ENCODE measurements at regions not wholly inside any gene's neighbourhood (a gene's known extent, or its start where the extent isn't known, plus 50 kb on each side); places are given as distances from the start of the nearest gene placed in this dataset.

DNA sequence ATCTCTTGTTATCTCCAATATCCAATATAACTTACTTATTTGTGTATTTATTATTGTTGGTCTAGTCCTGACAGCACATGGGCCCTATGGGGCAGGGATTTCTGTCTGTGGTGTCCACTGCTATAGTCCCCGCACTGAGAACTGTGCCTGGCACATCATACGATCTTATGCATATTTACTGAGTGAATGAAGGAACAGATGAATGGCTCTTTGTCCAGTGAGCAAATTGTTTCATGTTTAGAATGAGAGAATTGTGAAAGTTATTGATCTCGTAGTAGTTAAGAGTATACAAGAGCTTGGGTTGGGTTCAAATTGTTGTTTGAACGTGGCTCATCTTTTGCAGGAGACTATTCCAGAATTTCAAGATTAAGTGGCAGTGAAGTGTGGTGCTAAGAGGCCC is 96.1 kb upstream of the SLC34A2 start:
- no peaks in the 10 kb centered on the region for H4K20me1 ChIP-seq (ENCODE audit: control insufficient read depth, insufficient read depth, low read depth, low read length)
- peaks cover 21% of the 10 kb centered on the region for H3K4me1 ChIP-seq (ENCODE audit: control insufficient read depth, low read length)
- no peak overlapping the region for H3K4me3 ChIP-seq (ENCODE audit: low read length)
- no peaks in the 10 kb centered on the region for H3K36me3 ChIP-seq (ENCODE audit: control insufficient read depth, low read length)
- no peaks in the 10 kb centered on the region for H3F3A ChIP-seq (ENCODE audit: control insufficient read depth, insufficient read depth)
- no peak overlapping the region for H3K27ac ChIP-seq (ENCODE audit: low read depth, low read length)
- no peaks in the 10 kb centered on the region for H3K9me2 ChIP-seq (replicated peaks; ENCODE audit: control insufficient read depth, low read length)
- H3K4me2 ChIP-seq (ENCODE audit: low read length): no peak overlapping the region
- no peaks in the 10 kb centered on the region for H3K27me3 ChIP-seq (ENCODE audit: control insufficient read depth, low read length)
- no peaks in the 10 kb centered on the region for H3K9me3 ChIP-seq (ENCODE audit: control insufficient read depth, insufficient read depth, low read length)
- no peaks in the 10 kb centered on the region for H3K79me2 ChIP-seq (ENCODE audit: control insufficient read depth, low read length)
- TF ChIP-seq, protein P1, sequence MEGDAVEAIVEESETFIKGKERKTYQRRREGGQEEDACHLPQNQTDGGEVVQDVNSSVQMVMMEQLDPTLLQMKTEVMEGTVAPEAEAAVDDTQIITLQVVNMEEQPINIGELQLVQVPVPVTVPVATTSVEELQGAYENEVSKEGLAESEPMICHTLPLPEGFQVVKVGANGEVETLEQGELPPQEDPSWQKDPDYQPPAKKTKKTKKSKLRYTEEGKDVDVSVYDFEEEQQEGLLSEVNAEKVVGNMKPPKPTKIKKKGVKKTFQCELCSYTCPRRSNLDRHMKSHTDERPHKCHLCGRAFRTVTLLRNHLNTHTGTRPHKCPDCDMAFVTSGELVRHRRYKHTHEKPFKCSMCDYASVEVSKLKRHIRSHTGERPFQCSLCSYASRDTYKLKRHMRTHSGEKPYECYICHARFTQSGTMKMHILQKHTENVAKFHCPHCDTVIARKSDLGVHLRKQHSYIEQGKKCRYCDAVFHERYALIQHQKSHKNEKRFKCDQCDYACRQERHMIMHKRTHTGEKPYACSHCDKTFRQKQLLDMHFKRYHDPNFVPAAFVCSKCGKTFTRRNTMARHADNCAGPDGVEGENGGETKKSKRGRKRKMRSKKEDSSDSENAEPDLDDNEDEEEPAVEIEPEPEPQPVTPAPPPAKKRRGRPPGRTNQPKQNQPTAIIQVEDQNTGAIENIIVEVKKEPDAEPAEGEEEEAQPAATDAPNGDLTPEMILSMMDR (IDR thresholded peaks at IDR 0.05; ENCODE audit: low read depth, low read length, poor library complexity, severe bottlenecking): no peak
- no peak for TF ChIP-seq EZH2phosphoT487 (IDR thresholded peaks at IDR 0.05; ENCODE audit: borderline replicate concordance, low read length)

DNA sequence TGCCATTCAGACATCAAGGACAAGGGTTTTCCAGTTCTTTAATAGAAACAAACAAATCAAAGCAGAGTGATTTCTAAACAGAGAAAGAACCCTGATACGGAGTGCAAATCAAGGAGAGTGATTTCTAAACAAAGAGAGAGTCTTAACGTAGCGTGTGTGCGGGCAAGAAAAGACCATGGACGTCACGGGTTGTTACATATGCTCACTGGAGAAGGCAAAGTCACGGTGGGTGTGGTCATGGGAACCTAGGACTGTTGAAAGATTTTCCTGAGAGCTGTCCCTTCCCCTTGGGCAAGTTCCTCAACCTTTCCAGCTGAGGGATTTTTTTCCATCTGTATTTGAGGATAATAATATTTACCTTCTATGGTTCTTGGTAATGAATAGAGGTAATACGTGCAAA is 95.0 kb upstream of the SLC34A2 start:
- Histone ChIP-seq H3K9me2 (replicated peaks; ENCODE audit: control insufficient read depth, low read length) (no peaks in the 10 kb centered on the region), H3F3A (ENCODE audit: control insufficient read depth, insufficient read depth) (no peaks in the 10 kb centered on the region), H4K20me1 (ENCODE audit: control insufficient read depth, insufficient read depth, low read depth, low read length) (no peaks in the 10 kb centered on the region), H3K36me3 (ENCODE audit: control insufficient read depth, low read length) (no peaks in the 10 kb centered on the region), H3K4me2 (ENCODE audit: low read length) (no peak overlapping the region), H3K4me3 (ENCODE audit: low read length) (no peak overlapping the region), H3K9me3 (ENCODE audit: control insufficient read depth, insufficient read depth, low read length) (no peaks in the 10 kb centered on the region), H3K27ac (ENCODE audit: low read depth, low read length) (no peak overlapping the region), H3K79me2 (ENCODE audit: control insufficient read depth, low read length) (no peaks in the 10 kb centered on the region), H3K27me3 (ENCODE audit: control insufficient read depth, low read length) (no peaks in the 10 kb centered on the region), H3K4me1 (ENCODE audit: control insufficient read depth, low read length) (peaks cover 10% of the 10 kb centered on the region)
- TF ChIP-seq, protein P1 (IDR thresholded peaks at IDR 0.05; ENCODE audit: low read depth, low read length, poor library complexity, severe bottlenecking): no peak
- no peak for TF ChIP-seq EZH2phosphoT487 (IDR thresholded peaks at IDR 0.05; ENCODE audit: borderline replicate concordance, low read length)

DNA sequence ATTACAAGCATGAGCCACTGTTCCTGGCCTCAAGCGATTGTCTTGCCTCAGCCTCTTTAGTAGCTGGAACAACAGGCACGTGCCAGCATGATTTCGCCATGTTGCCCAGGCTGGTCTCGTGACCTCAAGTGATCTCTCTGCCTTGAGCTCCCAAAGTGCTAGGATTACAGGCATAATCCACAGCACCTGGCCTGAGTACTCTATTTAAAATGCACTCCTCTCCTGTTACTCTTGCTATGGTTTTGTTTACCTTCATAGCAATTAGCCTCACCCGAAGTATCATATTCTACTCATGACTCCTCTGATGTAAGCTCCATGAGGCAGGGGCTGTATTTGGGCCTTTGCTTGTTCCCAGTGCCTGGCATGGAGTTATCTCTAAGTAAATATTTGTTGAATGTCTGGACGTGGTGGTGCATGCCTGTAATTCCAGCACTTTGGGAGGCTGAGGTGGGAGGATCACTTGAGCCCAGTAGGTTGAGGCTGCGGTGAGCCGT is 92.5 kb upstream of the SLC34A2 start:
- H3K27ac ChIP-seq (ENCODE audit: low read depth, low read length): no peak overlapping the region
- no peaks in the 10 kb centered on the region for H3K9me3 ChIP-seq (ENCODE audit: control insufficient read depth, insufficient read depth, low read length)
- H3K4me3 ChIP-seq (ENCODE audit: low read length): no peak overlapping the region

More for the DNA sequence above, 92.5 kb upstream of the SLC34A2 start:
- Histone ChIP-seq H3K27me3 (ENCODE audit: control insufficient read depth, low read length) (no peaks in the 10 kb centered on the region), H4K20me1 (ENCODE audit: control insufficient read depth, insufficient read depth, low read depth, low read length) (no peaks in the 10 kb centered on the region), H3K4me2 (ENCODE audit: low read length) (no peak overlapping the region), H3K36me3 (ENCODE audit: control insufficient read depth, low read length) (no peaks in the 10 kb centered on the region), H3F3A (ENCODE audit: control insufficient read depth, insufficient read depth) (no peaks in the 10 kb centered on the region), H3K9me2 (replicated peaks; ENCODE audit: control insufficient read depth, low read length) (no peaks in the 10 kb centered on the region), H3K79me2 (ENCODE audit: control insufficient read depth, low read length) (no peaks in the 10 kb centered on the region), H3K4me1 (ENCODE audit: control insufficient read depth, low read length) (peaks cover 7% of the 10 kb centered on the region)
- TF ChIP-seq EZH2phosphoT487 (IDR thresholded peaks at IDR 0.05; ENCODE audit: borderline replicate concordance, low read length): no peak
- TF ChIP-seq, protein P1 (IDR thresholded peaks at IDR 0.05; ENCODE audit: low read depth, low read length, poor library complexity, severe bottlenecking): no peak
